ENCODE measurements at regions not wholly inside any gene's neighbourhood (a gene's known extent, or its start where the extent isn't known, plus 50 kb on each side); places are given as distances from the start of the nearest gene placed in this dataset.

- TF ChIP-seq CTCF (IDR thresholded peaks at IDR 0.05) (no peak), POLR2A (IDR thresholded peaks at IDR 0.05) (no peak)
Measured at GRCh38 chr2:12960671-12961070, 243.9 kb downstream of the TRIB2 start.

All from vagina (tissue), 2 donors.